ENCODE measurements at regions not wholly inside any gene's neighbourhood (a gene's known extent, or its start where the extent isn't known, plus 50 kb on each side); places are given as distances from the start of the nearest gene placed in this dataset.

GRCh38 chrY:8764184-8764583, 573.1 kb upstream of the TSPY4 start:
- no peak for TF ChIP-seq CTCF (IDR thresholded peaks at IDR 0.05 in 4 of 5, conservative IDR thresholded peaks at IDR 0.05 in 1 of 5)
- TF ChIP-seq POLR2A (IDR thresholded peaks at IDR 0.05), result no peak

Data from gastrocnemius medialis (tissue), 4 donors.